RWPE2 (cell line): ENCODE measurements at regions not wholly inside any gene's neighbourhood (a gene's known extent, or its start where the extent isn't known, plus 50 kb on each side); places are given as distances from the start of the nearest gene placed in this dataset.
"Not testable (repeated sequence)": the region's sequence is repeated elsewhere in the genome, so short reads cannot be mapped to it uniquely, and the experiment has no call there.

Source experiments
- ATAC-seq: fragments of 200-7000 bp; cut with Tn5 transposase; 3 replicates; pipeline ENCODE4 v1.9.1; 2021; ENCODE audit warnings: low read depth
- DNase-seq: peaks from one replicate; pipeline ENCODE4 v3.0.0-alpha.2; 2020; ENCODE audit warnings: low spot score
- H3K27ac ChIP-seq: fragments of 450-650 bp; 2 replicates; pipeline ENCODE4 v1.5.1; 2017; ENCODE audit warnings: mild to moderate bottlenecking; ENCODE audit not compliant: poor library complexity, severe bottlenecking
- H3K27me3 ChIP-seq: fragments of 250-450 bp; sonication (Bioruptor Pico); 2 replicates; pipeline ENCODE4 v1.5.1; 2021; ENCODE audit warnings: mild to moderate bottlenecking, moderate library complexity; ENCODE audit not compliant: insufficient read depth, poor library complexity, severe bottlenecking
- H3K36me3 ChIP-seq: fragments of 250-450 bp; sonication (Bioruptor Pico); 2 replicates; pipeline ENCODE4 v1.5.1; 2020; ENCODE audit warnings: low read depth, mild to moderate bottlenecking, moderate library complexity
- H3K4me1 ChIP-seq: fragments of 250-450 bp; sonication (Bioruptor Pico); 2 replicates; pipeline ENCODE4 v1.5.1; 2021; ENCODE audit warnings: mild to moderate bottlenecking, moderate library complexity; ENCODE audit not compliant: insufficient read depth, poor library complexity, severe bottlenecking
- H3K4me3 ChIP-seq: fragments of 250-450 bp; sonication (Bioruptor Pico); 2 replicates; pipeline ENCODE4 v1.5.1; 2021; ENCODE audit warnings: mild to moderate bottlenecking, moderate library complexity; ENCODE audit not compliant: severe bottlenecking
- H3K9me3 ChIP-seq: fragments of 250-450 bp; sonication (Bioruptor Pico); 2 replicates; pipeline ENCODE4 v1.5.1; 2021; ENCODE audit warnings: mild to moderate bottlenecking, moderate library complexity; ENCODE audit not compliant: severe bottlenecking
- TF ChIP-seq, protein P1 (sequence below): fragments of 450-650 bp; IDR thresholded peaks from one replicate; pipeline ENCODE4 v1.5.1; 2017; ENCODE audit warnings: mild to moderate bottlenecking, moderate library complexity; ENCODE audit not compliant: poor library complexity, severe bottlenecking

DNA sequence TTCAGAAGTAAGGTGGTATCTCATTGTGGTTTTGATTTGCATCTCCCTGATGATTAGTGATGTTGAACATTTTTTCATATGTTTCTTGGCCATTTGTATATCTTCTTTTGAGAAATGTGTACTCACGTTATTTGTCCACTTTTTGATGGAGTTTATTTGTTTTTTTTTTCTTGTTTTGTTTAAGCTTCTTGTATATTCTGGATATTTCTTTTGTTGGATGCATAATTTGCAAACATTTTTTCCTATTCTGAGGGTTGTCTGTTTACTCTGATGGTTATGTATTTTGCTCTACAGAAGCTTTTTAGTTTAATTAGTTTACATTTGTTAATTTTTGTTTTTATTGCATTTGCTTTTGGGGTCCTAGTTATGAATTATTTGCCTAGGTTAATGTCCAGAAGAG lies 927.4 kb upstream of the LRFN5 start:
- DNase-seq, result no peak
- Histone ChIP-seq H3K27me3 (peaks cover 5% of the 10 kb centered on the region), H3K36me3 (no peaks in the 10 kb centered on the region), H3K9me3 (no peaks in the 10 kb centered on the region), H3K27ac (no peak overlapping the region), H3K4me3 (no peak overlapping the region), H3K4me1 (no peaks in the 10 kb centered on the region)
- ATAC-seq, result no peak
- TF ChIP-seq, protein P1, sequence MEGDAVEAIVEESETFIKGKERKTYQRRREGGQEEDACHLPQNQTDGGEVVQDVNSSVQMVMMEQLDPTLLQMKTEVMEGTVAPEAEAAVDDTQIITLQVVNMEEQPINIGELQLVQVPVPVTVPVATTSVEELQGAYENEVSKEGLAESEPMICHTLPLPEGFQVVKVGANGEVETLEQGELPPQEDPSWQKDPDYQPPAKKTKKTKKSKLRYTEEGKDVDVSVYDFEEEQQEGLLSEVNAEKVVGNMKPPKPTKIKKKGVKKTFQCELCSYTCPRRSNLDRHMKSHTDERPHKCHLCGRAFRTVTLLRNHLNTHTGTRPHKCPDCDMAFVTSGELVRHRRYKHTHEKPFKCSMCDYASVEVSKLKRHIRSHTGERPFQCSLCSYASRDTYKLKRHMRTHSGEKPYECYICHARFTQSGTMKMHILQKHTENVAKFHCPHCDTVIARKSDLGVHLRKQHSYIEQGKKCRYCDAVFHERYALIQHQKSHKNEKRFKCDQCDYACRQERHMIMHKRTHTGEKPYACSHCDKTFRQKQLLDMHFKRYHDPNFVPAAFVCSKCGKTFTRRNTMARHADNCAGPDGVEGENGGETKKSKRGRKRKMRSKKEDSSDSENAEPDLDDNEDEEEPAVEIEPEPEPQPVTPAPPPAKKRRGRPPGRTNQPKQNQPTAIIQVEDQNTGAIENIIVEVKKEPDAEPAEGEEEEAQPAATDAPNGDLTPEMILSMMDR, result no peak

DNA sequence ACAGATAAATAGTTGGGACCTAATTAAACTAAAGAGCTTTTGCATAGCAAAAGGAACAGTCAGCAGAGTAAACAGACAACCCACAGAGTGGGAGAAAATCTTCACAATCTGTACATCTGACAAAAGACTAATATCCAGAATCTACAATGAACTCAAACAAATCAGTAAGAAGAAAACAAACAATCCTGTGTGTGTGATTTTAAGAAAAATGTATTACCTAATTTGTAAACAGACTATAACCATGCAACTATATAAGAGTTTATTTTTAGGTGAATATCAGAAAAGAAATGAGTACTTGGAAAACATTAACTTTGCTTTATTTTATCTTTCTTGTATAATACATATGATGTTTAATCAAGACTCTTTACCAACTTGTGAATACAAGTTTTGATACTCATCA lies 929.5 kb upstream of the LRFN5 start:
- H3K27ac ChIP-seq, H3K9me3 ChIP-seq, H3K4me1 ChIP-seq, ATAC-seq, DNase-seq, H3K4me3 ChIP-seq, H3K36me3 ChIP-seq: not testable (repeated sequence)
- peaks cover 12% of the 10 kb centered on the region for H3K27me3 ChIP-seq

DNA sequence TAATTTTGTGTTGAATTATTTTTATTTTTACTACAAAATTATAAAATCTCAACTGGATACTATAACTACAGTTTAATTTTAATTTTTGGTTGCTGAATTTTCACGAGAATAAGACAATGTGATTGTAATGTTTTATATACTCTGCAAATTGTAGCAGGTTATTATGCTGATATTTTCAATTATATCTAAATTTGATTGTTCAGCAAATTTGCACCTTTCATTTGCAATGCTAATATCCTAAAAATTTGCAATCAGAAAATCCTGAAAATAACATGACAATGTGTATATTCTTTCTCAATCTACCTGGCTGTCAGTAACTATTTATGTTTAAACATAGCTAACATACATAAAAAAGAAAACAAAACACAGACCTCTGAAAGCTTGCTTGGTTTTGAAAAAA lies 932.2 kb upstream of the LRFN5 start:
- ATAC-seq (no peak), DNase-seq (no peak)
- Histone ChIP-seq H3K4me3 (no peak overlapping the region), H3K27me3 (peaks cover 11% of the 10 kb centered on the region), H3K9me3 (no peaks in the 10 kb centered on the region), H3K36me3 (no peaks in the 10 kb centered on the region), H3K27ac (no peak overlapping the region), H3K4me1 (no peaks in the 10 kb centered on the region)
- TF ChIP-seq, protein P1, result no peak

GRCh38 chr14:40656311-40656710 lies 950.4 kb upstream of the LRFN5 start:
- no peaks in the 10 kb centered on the region for H3K4me1 ChIP-seq
- no peak overlapping the region for H3K4me3 ChIP-seq
- TF ChIP-seq, protein P1, result no peak
- no peaks in the 10 kb centered on the region for H3K36me3 ChIP-seq
- ATAC-seq (0 out of 3 replicates have a peak, but pooled peaks have one; percentile 31), DNase-seq (no peak)
- no peak overlapping the region for H3K27ac ChIP-seq
- H3K9me3 ChIP-seq, result peaks cover 3% of the 10 kb centered on the region
- no peaks in the 10 kb centered on the region for H3K27me3 ChIP-seq

DNA sequence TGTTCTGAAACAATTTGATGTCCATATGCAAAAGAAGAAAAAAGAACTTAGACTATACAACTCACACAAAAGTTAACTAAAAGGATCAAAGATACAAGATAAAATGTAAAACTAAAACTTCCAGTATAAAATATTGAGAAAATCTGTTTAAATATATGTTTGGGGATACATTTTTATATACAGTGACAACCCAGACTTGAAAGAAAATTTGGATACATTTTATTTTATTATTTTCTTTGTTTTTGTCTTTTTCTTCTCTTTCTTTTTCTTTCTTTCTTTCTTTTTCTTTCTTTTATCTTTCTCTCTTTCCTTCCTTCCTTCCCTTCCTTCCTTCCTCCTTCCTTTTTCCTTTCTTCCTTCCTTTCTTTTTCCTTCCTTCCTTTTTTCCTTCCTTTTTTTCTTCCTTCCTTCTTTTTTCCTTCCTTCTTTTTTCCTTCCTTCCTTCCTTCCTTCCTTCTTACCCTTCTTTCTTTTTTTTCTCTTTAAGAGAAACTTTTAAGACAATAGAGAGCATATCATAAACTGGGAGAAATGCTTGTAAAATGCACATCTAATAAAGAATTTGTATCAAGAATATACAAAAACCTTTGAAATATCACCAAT lies 954.5 kb upstream of the LRFN5 start:
- no peak for ATAC-seq
- peaks cover 3% of the 10 kb centered on the region for H3K9me3 ChIP-seq
- no peak for DNase-seq
- TF ChIP-seq, protein P1, result no peak
- no peak overlapping the region for H3K27ac ChIP-seq
- no peaks in the 10 kb centered on the region for H3K36me3 ChIP-seq
- no peaks in the 10 kb centered on the region for H3K4me1 ChIP-seq
- H3K4me3 ChIP-seq, result no peak overlapping the region
- H3K27me3 ChIP-seq, result peaks cover 3% of the 10 kb centered on the region
